Upper lobe of left lung (tissue), 4 donors: ENCODE measurements at regions not wholly inside any gene's neighbourhood (a gene's known extent, or its start where the extent isn't known, plus 50 kb on each side); places are given as distances from the start of the nearest gene placed in this dataset.

Experiments
- CTCF ChIP-seq, 6 experiments: fragments of 450-650 bp in 4 of 6; fragments of 200-600 bp in 2 of 6; sonication (generic) in 2 of 6; IDR thresholded peaks; one replicate each; pipeline ENCODE4 v1.5.1; 2016 to 2019; ENCODE audit warnings: antibody characterized with exemption in 6 of 6
- EP300 ChIP-seq, 4 donors: sonication (generic); formaldehyde crosslinking; IDR thresholded peaks; one replicate each; pipeline ENCODE4 v1.5.1; 2017; ENCODE audit warnings: antibody characterized with exemption in 4 of 4, control low read depth in 2 of 4
- POLR2AphosphoS5 ChIP-seq, 2 donors: sonication (generic); formaldehyde crosslinking; IDR thresholded peaks; one replicate each; pipeline ENCODE4 v1.5.1; 2017; ENCODE audit warnings: antibody characterized with exemption in 2 of 2

- no peak for TF ChIP-seq CTCF (IDR thresholded peaks at IDR 0.05)
- TF ChIP-seq EP300 (IDR thresholded peaks at IDR 0.05): no peak
- TF ChIP-seq POLR2AphosphoS5 (IDR thresholded peaks at IDR 0.05): no peak
These were observed 202.8 kb upstream of the AKR1E2 start for GRCh38 chr10:4623200-4623599.
